ENCODE measurements at regions not wholly inside any gene's neighbourhood (a gene's known extent, or its start where the extent isn't known, plus 50 kb on each side); places are given as distances from the start of the nearest gene placed in this dataset.

DNA sequence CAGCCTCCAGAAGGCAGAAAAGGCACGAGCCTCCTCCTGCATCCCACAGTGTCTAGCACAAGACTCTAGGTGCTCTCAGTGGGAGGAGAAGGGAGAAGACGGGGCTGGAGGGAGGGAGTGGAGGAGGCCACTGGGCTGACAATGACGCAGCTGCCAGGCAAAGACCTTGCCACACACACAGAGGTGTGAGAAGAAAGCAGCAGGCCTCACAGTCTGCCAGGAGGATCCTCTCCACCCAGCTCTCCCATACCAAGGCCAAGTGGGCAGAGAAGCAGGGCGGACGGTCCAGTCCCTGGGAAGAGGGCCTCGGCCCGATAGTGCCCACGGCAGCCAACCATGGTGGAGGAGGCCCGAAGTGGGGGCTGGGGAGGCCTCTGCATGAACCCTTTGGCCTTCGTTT, 78.9 kb downstream of the NCOR2 start:
- FAIRE-seq: no peak
- no peak overlapping the region for H3K27ac ChIP-seq (ENCODE audit: low read depth in 1 of 3, low read length in 2 of 3)

DNA sequence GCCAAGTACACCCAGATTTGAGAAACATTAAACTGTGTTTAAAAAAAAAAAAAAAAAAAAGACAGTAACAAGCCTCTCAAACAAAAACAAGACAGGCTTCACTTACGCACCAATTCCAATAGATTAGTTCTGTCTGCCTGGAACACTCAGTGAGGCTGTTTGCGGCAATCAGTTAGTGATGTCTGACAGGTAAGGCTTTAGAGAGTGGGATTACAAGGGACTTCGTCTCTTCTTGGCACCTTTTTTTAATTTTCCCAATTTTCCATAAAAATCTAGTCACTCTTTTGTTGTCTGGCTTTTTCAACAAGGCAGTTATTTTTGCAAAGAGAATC, 79.6 kb downstream of the NCOR2 start:
- Histone ChIP-seq H3K4me1 (ENCODE audit: control insufficient read depth in 3 of 3, insufficient read depth in 2 of 3, low read depth in 1 of 3, low read length in 2 of 3) (peaks cover 0 to 14% (median 0%) of the 10 kb centered on the region in 3 donors), H3K36me3 (ENCODE audit: control insufficient read depth in 3 of 3, insufficient read depth in 2 of 3, low read depth in 1 of 3, low read length in 3 of 3) (peaks cover 0 to 91% (median 3%) of the 10 kb centered on the region in 3 donors), H3K4me3 (ENCODE audit: low read depth in 1 of 3, low read length in 3 of 3) (no peak overlapping the region), H3K27me3 (ENCODE audit: control insufficient read depth in 3 of 3, insufficient read depth in 3 of 3, low read length in 3 of 3) (no peaks in the 10 kb centered on the region), H3K9me3 (ENCODE audit: control insufficient read depth in 2 of 2, insufficient read depth in 1 of 2, low read depth in 1 of 2, low read length in 1 of 2) (no peaks in the 10 kb centered on the region), H3K27ac (ENCODE audit: low read depth in 1 of 3, low read length in 2 of 3) (no peak overlapping the region)
- DNase-seq (no peak), FAIRE-seq (no peak)
- 76 to 95% (median 91%) methylated on average over 3 of the region's 3 CpGs for WGBS, 3 donors

More for the DNA sequence above, 78.9 kb downstream of the NCOR2 start:
- Histone ChIP-seq H3K4me3 (ENCODE audit: low read depth in 1 of 3, low read length in 3 of 3) (no peak overlapping the region), H3K4me1 (ENCODE audit: control insufficient read depth in 3 of 3, insufficient read depth in 2 of 3, low read depth in 1 of 3, low read length in 2 of 3) (peaks cover 0 to 14% (median 0%) of the 10 kb centered on the region in 3 donors), H3K9me3 (ENCODE audit: control insufficient read depth in 2 of 2, insufficient read depth in 1 of 2, low read depth in 1 of 2, low read length in 1 of 2) (no peaks in the 10 kb centered on the region), H3K27me3 (ENCODE audit: control insufficient read depth in 3 of 3, insufficient read depth in 3 of 3, low read length in 3 of 3) (no peaks in the 10 kb centered on the region), H3K36me3 (ENCODE audit: control insufficient read depth in 3 of 3, insufficient read depth in 2 of 3, low read depth in 1 of 3, low read length in 3 of 3) (peaks cover 0 to 90% (median 0%) of the 10 kb centered on the region in 3 donors)
- 87 to 90% (median 88%) methylated on average over 10 of the region's 10 CpGs for WGBS, 3 donors
- no peak for DNase-seq

DNA sequence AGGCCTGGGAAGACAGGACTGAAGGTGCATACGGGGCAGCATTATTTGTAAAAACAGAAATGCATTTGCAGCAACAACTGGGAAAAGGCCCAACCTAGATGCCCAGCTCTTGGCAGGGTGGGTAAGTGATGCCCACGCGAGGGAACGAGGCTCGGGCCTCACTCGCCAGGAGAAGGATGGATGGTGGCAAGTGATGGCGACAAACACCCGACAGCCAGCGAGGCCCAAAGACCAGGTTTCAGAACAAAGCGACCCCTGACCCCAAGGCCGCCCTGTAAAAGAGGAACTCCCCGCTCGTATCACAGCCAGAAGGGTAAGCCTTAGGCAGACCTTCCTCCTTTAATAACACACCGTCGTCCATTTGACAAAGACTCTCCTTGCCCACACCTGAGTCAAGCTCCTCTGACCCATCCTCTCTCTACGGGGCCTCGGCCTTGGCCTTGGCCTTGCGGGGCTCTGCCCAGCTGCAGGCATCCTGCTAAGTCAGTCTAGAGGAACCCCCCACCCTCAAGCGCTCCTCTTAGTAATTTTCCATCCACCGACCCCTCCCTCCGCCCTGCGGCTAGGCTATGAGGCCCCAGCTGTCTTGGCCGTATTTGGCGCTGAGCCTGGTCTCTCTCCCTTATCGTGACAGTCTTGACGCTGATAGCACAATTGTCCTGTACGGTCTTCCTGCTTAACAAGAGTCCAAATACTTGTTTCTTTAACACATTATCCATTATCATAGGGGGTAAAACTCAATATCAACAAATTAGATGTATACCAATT, 80.2 kb downstream of the NCOR2 start:
- H3K9me3 ChIP-seq (ENCODE audit: control insufficient read depth in 2 of 2, insufficient read depth in 1 of 2, low read depth in 1 of 2, low read length in 1 of 2): no peaks in the 10 kb centered on the region
- no peaks in the 10 kb centered on the region for H3K27me3 ChIP-seq (ENCODE audit: control insufficient read depth in 3 of 3, insufficient read depth in 3 of 3, low read length in 3 of 3)
- peaks cover 0 to 91% (median 3%) of the 10 kb centered on the region in 3 donors for H3K36me3 ChIP-seq (ENCODE audit: control insufficient read depth in 3 of 3, insufficient read depth in 2 of 3, low read depth in 1 of 3, low read length in 3 of 3)
- no peak overlapping the region for H3K4me3 ChIP-seq (ENCODE audit: low read depth in 1 of 3, low read length in 3 of 3)
- 73 to 90% (median 86%) methylated on average over 26 to 27 of the region's 27 CpGs for WGBS, 3 donors
- DNase-seq (no peak), FAIRE-seq (no peak)
- H3K27ac ChIP-seq (ENCODE audit: low read depth in 1 of 3, low read length in 2 of 3): no peak overlapping the region
- peaks cover 0 to 14% (median 0%) of the 10 kb centered on the region in 3 donors for H3K4me1 ChIP-seq (ENCODE audit: control insufficient read depth in 3 of 3, insufficient read depth in 2 of 3, low read depth in 1 of 3, low read length in 2 of 3)

DNA sequence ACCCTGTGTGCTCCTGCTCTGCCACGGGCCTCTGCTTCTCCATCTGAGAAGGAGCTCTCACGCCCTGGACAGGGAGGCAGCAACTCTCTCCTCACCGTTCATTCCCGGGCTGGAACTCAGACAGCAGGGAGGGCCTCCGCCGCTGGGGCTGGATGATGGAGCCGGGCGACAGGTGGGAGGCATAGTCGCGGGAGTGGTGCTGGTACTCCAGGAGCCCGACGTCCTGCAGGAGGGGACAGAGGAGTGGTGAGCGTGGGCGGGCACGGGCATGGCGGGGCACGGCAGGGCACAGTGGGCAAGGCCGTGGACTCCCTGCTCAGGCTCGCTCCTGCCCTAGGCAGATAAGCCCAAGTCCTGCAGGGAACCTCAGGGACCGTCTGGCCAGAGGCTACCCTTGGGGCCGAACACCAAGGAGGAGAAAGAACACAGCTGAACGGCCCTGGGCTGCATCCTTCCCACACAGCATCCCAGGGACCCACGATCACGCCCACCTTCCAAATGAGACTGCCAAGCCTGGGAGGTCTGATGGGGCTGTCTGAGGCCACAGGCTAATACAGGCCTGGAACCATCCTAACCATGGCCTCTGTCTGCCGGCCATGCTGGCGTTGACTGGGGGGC, 81.0 kb downstream of the NCOR2 start:
- Histone ChIP-seq H3K4me1 (ENCODE audit: control insufficient read depth in 3 of 3, insufficient read depth in 2 of 3, low read depth in 1 of 3, low read length in 2 of 3) (peaks cover 0 to 14% (median 0%) of the 10 kb centered on the region in 3 donors), H3K4me3 (ENCODE audit: low read depth in 1 of 3, low read length in 3 of 3) (no peak overlapping the region), H3K27ac (ENCODE audit: low read depth in 1 of 3, low read length in 2 of 3) (no peak overlapping the region), H3K9me3 (ENCODE audit: control insufficient read depth in 2 of 2, insufficient read depth in 1 of 2, low read depth in 1 of 2, low read length in 1 of 2) (no peaks in the 10 kb centered on the region), H3K36me3 (ENCODE audit: control insufficient read depth in 3 of 3, insufficient read depth in 2 of 3, low read depth in 1 of 3, low read length in 3 of 3) (peaks cover 0 to 91% (median 6%) of the 10 kb centered on the region in 3 donors), H3K27me3 (ENCODE audit: control insufficient read depth in 3 of 3, insufficient read depth in 3 of 3, low read length in 3 of 3) (no peaks in the 10 kb centered on the region)
- WGBS, 3 donors: 84 to 91% (median 90%) methylated on average over 22 to 26 of the region's 26 CpGs
- FAIRE-seq (no peak), DNase-seq (no peak)

DNA sequence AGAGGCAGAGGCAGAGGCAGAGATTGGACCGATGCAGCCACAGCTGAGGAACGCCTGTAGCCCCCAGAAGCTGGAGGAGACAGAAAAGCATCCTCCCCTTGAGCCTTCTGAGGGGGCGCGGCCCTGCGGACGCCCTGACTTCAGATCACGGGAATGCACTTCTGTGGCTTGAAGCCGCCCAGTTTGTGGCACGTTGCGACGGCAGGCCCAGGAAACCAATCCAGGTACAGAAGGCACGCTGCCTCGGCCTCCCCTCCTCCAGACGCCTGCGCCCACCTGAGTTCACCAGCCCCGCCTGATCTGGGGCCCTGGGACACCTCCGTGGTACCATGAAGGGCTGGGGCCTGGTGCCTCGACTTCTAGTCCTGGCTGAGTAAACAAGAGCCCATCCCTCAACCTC, 82.0 kb downstream of the NCOR2 start:
- H3K9me3 ChIP-seq (ENCODE audit: control insufficient read depth in 2 of 2, insufficient read depth in 1 of 2, low read depth in 1 of 2, low read length in 1 of 2): no peaks in the 10 kb centered on the region
- DNase-seq (no peak), FAIRE-seq (no peak)
- no peak overlapping the region for H3K4me3 ChIP-seq (ENCODE audit: low read depth in 1 of 3, low read length in 3 of 3)
- H3K27ac ChIP-seq (ENCODE audit: low read depth in 1 of 3, low read length in 2 of 3): no peak overlapping the region
- H3K36me3 ChIP-seq (ENCODE audit: control insufficient read depth in 3 of 3, insufficient read depth in 2 of 3, low read depth in 1 of 3, low read length in 3 of 3): peaks cover 0 to 89% (median 6%) of the 10 kb centered on the region in 3 donors
- peaks cover 2 to 10% (median 5%) of the 10 kb centered on the region in 3 donors for H3K4me1 ChIP-seq (ENCODE audit: control insufficient read depth in 3 of 3, insufficient read depth in 2 of 3, low read depth in 1 of 3, low read length in 2 of 3)
- WGBS, 3 donors: 92 to 93% (median 92%) methylated on average over 18 of the region's 18 CpGs
- no peaks in the 10 kb centered on the region for H3K27me3 ChIP-seq (ENCODE audit: control insufficient read depth in 3 of 3, insufficient read depth in 3 of 3, low read length in 3 of 3)

DNA sequence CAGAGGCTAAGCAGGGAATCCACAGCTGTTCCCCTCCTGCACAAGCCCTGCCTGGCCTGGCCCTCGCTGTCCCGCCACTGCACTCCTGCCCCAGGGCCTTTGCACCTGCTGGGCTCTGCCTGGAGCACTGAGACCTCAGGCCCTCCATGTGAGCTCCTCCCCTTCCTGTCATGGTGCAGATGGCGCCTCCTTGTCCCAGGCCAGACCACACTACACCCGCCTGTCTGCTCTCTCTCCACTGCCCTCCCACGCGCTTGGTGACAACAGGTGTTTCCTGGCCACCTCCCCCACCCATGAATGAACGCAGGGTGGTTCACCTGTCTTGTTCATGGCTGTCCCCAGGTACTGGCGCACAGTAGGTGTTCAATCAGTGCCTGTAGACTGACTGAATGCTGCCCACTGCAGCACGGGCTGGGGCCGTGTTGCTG, 82.9 kb downstream of the NCOR2 start:
- no peaks in the 10 kb centered on the region for H3K9me3 ChIP-seq (ENCODE audit: control insufficient read depth in 2 of 2, insufficient read depth in 1 of 2, low read depth in 1 of 2, low read length in 1 of 2)
- H3K4me1 ChIP-seq (ENCODE audit: control insufficient read depth in 3 of 3, insufficient read depth in 2 of 3, low read depth in 1 of 3, low read length in 2 of 3): peaks cover 2 to 17% (median 11%) of the 10 kb centered on the region in 3 donors
- peaks cover 0 to 89% (median 6%) of the 10 kb centered on the region in 3 donors for H3K36me3 ChIP-seq (ENCODE audit: control insufficient read depth in 3 of 3, insufficient read depth in 2 of 3, low read depth in 1 of 3, low read length in 3 of 3)
- H3K4me3 ChIP-seq (ENCODE audit: low read depth in 1 of 3, low read length in 3 of 3): no peak overlapping the region
- 73 to 91% (median 87%) methylated on average over 10 of the region's 10 CpGs for WGBS, 3 donors
- H3K27ac ChIP-seq (ENCODE audit: low read depth in 1 of 3, low read length in 2 of 3): no peak overlapping the region
- FAIRE-seq (no peak), DNase-seq (no peak)
- no peaks in the 10 kb centered on the region for H3K27me3 ChIP-seq (ENCODE audit: control insufficient read depth in 3 of 3, insufficient read depth in 3 of 3, low read length in 3 of 3)

DNA sequence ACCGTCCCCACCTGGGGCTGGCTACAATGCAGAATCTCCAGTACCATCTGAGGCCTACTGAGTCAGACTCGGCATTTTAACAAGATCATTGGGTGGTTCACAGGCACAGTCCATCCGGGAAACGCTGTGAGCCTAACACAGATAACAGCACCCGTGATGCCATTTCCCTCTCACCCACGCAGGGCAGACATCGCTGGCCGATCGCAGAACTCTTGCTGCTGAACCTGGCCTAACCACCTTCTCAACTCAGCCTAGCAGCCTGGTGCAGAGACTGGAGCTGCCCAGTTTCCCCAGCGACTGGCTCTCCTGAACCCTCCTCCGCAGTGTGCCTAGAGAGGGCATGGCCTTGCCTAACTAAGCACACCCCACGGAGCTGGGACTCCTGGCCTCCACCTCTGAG, 83.3 kb downstream of the NCOR2 start:
- H3K36me3 ChIP-seq (ENCODE audit: control insufficient read depth in 3 of 3, insufficient read depth in 2 of 3, low read depth in 1 of 3, low read length in 3 of 3): peaks cover 0 to 90% (median 6%) of the 10 kb centered on the region in 3 donors
- no peak overlapping the region for H3K27ac ChIP-seq (ENCODE audit: low read depth in 1 of 3, low read length in 2 of 3)
- H3K27me3 ChIP-seq (ENCODE audit: control insufficient read depth in 3 of 3, insufficient read depth in 3 of 3, low read length in 3 of 3): no peaks in the 10 kb centered on the region
- H3K4me1 ChIP-seq (ENCODE audit: control insufficient read depth in 3 of 3, insufficient read depth in 2 of 3, low read depth in 1 of 3, low read length in 2 of 3): peaks cover 2 to 17% (median 11%) of the 10 kb centered on the region in 3 donors
- FAIRE-seq: no peak
- H3K9me3 ChIP-seq (ENCODE audit: control insufficient read depth in 2 of 2, insufficient read depth in 1 of 2, low read depth in 1 of 2, low read length in 1 of 2): no peaks in the 10 kb centered on the region
- DNase-seq: no peak
- 81 to 87% (median 84%) methylated on average over 12 of the region's 12 CpGs for WGBS, 3 donors
- H3K4me3 ChIP-seq (ENCODE audit: low read depth in 1 of 3, low read length in 3 of 3): no peak overlapping the region

DNA sequence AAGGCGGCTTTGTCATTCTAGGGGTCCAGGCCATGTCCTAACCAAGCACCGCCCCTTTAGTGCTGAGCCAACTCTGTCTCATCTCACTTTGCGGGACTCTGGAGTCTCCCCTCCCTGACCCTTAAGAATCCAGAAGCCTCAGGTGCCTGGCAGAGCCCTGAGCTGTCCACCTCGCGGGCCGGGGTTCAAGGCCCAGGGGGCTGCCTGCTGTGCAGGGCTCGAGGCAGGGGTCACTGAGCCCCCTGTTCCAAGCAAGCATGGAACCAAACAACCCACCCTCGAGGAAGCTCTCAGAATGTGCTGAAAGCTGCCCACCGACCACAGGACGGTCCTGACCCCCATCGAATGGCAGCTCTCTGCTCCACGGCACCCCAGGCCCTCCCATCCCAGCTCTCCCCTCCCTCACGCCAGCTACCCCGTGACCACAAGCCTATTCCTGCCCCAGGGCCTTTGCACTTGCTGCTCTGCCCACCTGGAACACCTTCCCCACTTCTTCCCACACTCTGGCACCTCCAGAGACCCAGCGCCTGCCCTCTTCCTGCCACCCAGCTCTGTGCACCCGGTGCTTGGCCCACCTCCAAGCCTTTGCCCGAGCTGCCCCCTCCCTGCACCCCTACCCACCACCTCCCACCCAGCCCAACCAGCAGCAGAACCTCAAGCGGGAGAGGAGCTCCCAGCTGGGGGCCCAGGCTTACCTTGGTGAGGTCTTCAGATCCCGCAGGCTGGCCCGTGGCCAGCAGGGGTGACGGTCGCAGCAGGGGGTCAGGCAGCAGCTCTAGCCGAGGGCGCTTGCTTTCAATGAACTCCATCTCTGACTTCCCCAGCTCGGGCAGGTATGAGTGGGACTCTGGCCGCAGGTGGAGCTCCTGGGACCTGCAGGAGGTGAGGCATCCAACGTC, 84.3 kb downstream of the NCOR2 start:
- Histone ChIP-seq H3K4me3 (ENCODE audit: low read depth in 1 of 3, low read length in 3 of 3) (no peak overlapping the region), H3K4me1 (ENCODE audit: control insufficient read depth in 3 of 3, insufficient read depth in 2 of 3, low read depth in 1 of 3, low read length in 2 of 3) (peaks cover 2 to 17% (median 11%) of the 10 kb centered on the region in 3 donors), H3K9me3 (ENCODE audit: control insufficient read depth in 2 of 2, insufficient read depth in 1 of 2, low read depth in 1 of 2, low read length in 1 of 2) (no peaks in the 10 kb centered on the region), H3K27ac (ENCODE audit: low read depth in 1 of 3, low read length in 2 of 3) (no peak overlapping the region), H3K36me3 (ENCODE audit: control insufficient read depth in 3 of 3, insufficient read depth in 2 of 3, low read depth in 1 of 3, low read length in 3 of 3) (peaks cover 0 to 89% (median 6%) of the 10 kb centered on the region in 3 donors), H3K27me3 (ENCODE audit: control insufficient read depth in 3 of 3, insufficient read depth in 3 of 3, low read length in 3 of 3) (no peaks in the 10 kb centered on the region)
- FAIRE-seq (no peak), DNase-seq (no peak)
- 90 to 91% (median 90%) methylated on average over 26 to 27 of the region's 27 CpGs for WGBS, 3 donors
